ENCODE measurements at regions not wholly inside any gene's neighbourhood (a gene's known extent, or its start where the extent isn't known, plus 50 kb on each side); places are given as distances from the start of the nearest gene placed in this dataset.
A peak's percentile ranks its signal among the peaks of the same experiment; 100 is the strongest.
"Not testable (repeated sequence)": the region's sequence is repeated elsewhere in the genome, so short reads cannot be mapped to it uniquely, and the experiment has no call there.

DNA sequence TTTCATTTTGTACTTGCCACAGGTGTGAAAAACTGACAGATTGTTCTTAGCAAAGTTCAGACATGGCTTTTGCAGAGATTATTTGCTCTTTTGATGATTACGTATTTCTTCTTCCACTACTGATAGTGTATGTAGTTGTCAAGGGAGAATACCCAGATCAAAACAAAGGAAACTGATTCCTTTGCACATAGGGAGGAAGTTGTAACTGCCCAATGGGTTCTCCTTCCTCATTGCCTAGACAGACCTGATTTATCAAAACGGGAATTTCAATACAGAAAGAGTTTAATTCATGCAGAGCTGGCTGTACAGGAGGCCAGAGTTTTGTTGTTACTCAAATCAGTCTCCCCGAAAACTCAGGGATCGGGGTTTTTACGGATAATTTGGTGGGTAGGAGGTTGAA, 214.7 kb downstream of the BCAS1 start:
- H3K9me3 Mint-ChIP-seq, result no peaks in the 10 kb centered on the region
- no peaks in the 10 kb centered on the region for H3K27me3 Mint-ChIP-seq
- no peak for DNase-seq
- no peak overlapping the region for H3K4me3 Mint-ChIP-seq
- no peaks in the 10 kb centered on the region for H3K36me3 Mint-ChIP-seq (ENCODE audit: low read depth)
- no peak overlapping the region for H3K27ac Mint-ChIP-seq
- peaks cover 33% of the 10 kb centered on the region for H3K4me1 Mint-ChIP-seq (ENCODE audit: low read depth)

DNA sequence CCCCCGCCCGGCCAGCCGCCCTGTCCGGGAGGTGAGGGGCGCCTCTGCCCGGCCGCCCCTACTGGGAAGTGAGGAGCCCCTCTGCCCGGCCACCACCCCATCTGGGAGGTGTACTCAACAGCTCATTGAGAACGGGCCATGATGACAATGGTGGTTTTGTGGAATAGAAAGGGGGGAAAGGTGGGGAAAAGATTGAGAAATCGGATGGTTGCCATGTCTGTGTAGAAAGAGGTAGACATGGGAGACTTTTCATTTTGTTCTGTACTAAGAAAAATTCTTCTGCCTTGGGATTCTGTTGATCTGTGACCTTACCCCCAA, 215.8 kb downstream of the BCAS1 start:
- H3K4me3 Mint-ChIP-seq; H3K9me3 Mint-ChIP-seq; H3K27me3 Mint-ChIP-seq; DNase-seq; H3K36me3 Mint-ChIP-seq (ENCODE audit: low read depth); H3K27ac Mint-ChIP-seq: not testable (repeated sequence)
- peaks cover 37% of the 10 kb centered on the region for H3K4me1 Mint-ChIP-seq (ENCODE audit: low read depth)

DNA sequence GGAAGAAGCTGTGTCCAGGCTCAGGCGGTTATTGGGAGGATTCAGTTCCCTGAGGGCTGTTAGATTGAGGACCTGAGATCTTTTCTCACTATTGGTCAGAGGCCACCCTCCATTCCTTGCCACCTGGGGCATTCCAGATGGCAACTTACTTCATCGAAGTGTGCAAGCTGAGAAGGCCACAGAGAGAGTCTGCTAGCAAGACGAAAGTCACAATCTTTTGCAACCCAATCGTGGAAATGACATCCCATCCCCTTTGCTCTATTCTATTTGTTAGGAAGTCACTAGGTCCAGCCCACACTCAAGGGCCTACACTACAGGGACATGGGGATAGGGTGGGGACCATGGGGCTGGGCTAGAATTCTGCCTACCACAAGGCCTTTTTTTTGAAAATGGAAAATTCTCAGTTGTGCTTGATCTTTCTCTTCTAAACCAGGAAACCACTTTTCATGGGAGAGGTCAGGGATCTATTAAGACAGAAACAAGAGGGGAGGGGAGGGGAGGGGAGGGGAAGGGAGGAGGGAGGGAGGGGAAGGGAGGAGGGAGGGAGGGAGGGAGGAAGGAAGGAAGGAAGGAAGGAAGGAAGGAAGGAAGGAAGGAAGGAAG, 217.2 kb downstream of the BCAS1 start:
- Mint-ChIP-seq H3K4me3 (no peak overlapping the region), H3K27ac (no peak overlapping the region), H3K27me3 (no peaks in the 10 kb centered on the region), H3K36me3 (ENCODE audit: low read depth) (no peaks in the 10 kb centered on the region), H3K9me3 (no peaks in the 10 kb centered on the region), H3K4me1 (ENCODE audit: low read depth) (peaks cover 40% of the 10 kb centered on the region)
- no peak for DNase-seq

DNA sequence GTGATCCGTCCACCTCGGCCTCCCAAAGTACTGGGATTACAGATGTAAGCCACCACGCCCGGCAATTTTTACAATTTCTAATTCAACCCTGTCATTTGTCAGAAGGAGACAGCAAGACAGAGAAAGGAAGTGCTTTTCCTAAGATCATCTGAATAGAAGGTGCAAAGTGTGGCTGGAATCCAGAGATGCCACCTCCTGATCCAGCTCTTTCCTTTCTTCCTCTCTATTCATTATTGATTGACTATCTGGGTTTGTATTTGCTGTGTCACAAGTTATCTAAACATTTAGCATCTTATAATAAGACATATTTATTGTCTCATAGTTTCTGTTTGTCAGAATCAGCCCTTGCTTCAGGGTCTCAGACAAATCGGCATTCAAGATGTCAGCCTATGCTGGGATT, 217.7 kb downstream of the BCAS1 start:
- Mint-ChIP-seq H3K27ac (no peak overlapping the region), H3K36me3 (ENCODE audit: low read depth) (no peaks in the 10 kb centered on the region), H3K4me3 (no peak overlapping the region), H3K27me3 (no peaks in the 10 kb centered on the region), H3K4me1 (ENCODE audit: low read depth) (peaks cover 41% of the 10 kb centered on the region), H3K9me3 (no peaks in the 10 kb centered on the region)
- DNase-seq, result no peak

DNA sequence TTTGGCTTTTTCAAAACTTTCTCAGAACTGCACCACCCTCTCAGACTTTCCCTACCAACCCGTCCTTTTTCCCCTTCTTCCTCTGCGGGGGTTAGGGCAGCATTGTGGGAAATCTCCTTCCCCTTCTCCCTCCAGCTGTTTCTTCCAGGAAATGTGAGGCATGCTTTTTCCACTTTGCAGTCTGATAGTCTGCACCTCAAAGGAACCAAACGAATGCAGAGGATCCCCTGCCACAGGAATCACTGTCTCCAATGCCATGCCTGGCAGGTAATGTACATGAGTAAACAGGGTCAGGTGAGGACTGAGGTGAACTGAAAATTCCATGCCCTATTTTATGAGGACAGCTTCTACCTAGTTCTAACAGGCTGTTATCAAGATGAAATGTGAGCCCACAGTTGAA, 218.4 kb downstream of the BCAS1 start:
- Mint-ChIP-seq H3K4me1 (ENCODE audit: low read depth) (peaks cover 42% of the 10 kb centered on the region), H3K4me3 (no peak overlapping the region), H3K27me3 (no peaks in the 10 kb centered on the region), H3K27ac (no peak overlapping the region), H3K9me3 (no peaks in the 10 kb centered on the region), H3K36me3 (ENCODE audit: low read depth) (no peaks in the 10 kb centered on the region)
- DNase-seq, result no peak

DNA sequence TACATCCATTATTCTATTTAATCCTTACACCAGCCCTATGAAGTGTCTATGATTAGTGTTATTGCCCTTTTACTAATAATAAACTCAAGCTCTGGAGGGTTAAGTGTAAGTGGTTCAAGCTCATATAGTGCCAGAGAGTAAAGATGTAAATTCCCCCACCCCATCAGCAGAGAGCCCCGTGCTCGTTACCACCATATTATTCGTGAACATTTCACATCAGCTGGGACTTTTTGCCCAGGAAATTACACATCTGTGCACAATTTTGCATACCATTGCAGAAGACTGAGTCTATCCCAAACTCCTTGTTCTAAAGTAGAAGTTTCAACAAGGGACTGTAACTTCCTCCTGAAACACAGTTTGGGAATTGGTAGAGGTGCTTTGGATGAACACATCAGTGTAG, 220.1 kb downstream of the BCAS1 start:
- Mint-ChIP-seq H3K9me3 (no peaks in the 10 kb centered on the region), H3K4me3 (no peak overlapping the region), H3K27ac (no peak overlapping the region), H3K27me3 (no peaks in the 10 kb centered on the region), H3K36me3 (ENCODE audit: low read depth) (no peaks in the 10 kb centered on the region), H3K4me1 (ENCODE audit: low read depth) (peaks cover 42% of the 10 kb centered on the region)
- DNase-seq, result no peak

DNA sequence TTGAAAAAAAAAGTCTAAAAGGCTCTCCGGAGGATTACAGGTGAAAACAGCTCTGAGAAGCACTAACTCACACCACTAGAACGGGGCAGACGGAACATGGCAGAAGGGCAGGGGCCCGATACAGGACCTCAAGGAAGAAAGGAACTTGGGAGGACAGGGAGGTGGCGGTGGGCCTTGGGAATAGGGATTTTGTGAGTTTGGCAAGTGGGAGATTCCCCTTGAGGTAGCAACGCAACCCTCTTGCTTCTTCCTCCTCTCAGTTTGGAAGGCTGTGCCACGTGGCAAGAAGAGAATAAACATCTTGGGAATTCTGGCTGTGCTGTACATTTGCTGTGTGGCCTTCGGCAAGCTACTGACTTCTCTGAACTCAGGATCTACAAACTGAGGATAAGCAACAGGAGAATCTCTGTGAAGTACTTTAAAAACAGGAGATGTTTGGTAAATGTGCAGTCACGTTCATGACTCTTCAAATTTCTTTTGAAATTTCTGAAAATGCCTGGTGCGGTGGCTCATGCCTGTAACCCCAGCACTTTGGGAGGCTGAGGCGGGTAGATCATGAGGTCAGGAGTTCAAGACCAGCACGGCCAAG, 220.8 kb downstream of the BCAS1 start:
- no peak for DNase-seq
- Mint-ChIP-seq H3K36me3 (ENCODE audit: low read depth) (no peaks in the 10 kb centered on the region), H3K4me3 (no peak overlapping the region), H3K27me3 (no peaks in the 10 kb centered on the region), H3K9me3 (no peaks in the 10 kb centered on the region), H3K4me1 (ENCODE audit: low read depth) (peaks cover 47% of the 10 kb centered on the region), H3K27ac (no peak overlapping the region)

DNA sequence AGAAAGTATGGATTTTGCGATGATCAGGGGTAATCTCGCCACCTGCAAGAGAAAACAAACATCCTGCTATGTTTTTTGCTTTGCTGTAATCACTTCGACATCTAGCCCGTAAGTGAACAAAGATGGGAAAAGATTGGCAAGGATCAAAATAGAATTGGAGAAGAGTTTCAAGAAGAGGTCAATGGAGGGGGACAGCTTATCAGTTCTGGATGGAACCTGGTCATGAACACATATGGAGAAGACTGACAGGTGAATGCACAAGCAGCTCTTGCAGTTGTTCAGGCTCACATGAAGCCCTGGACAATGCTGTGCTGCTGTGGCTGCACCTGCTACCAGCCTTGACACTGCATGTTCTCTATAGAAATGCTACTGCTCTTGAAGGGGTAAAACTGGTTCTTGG, 222.1 kb downstream of the BCAS1 start:
- peaks cover 60% of the 10 kb centered on the region for H3K4me1 Mint-ChIP-seq (ENCODE audit: low read depth)
- no peaks in the 10 kb centered on the region for H3K27me3 Mint-ChIP-seq
- no peak overlapping the region for H3K4me3 Mint-ChIP-seq
- no peak overlapping the region for H3K27ac Mint-ChIP-seq
- no peaks in the 10 kb centered on the region for H3K9me3 Mint-ChIP-seq
- no peaks in the 10 kb centered on the region for H3K36me3 Mint-ChIP-seq (ENCODE audit: low read depth)
- no peak for DNase-seq

DNA sequence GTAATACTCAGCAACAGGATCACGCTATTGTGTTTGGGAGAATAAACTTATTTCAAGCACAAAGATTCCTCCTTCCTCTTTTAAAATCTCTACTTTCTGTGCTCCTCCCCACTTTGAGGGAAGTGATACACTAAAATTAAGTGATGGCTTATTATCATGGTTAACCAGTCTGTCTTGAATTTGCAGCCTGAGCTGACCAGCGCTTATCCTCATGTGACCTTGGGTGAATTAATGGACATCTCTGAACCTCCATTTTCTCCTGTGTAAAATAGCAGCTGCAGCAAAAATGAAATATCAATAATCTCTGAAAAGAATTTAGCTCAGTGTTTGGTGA, 222.6 kb downstream of the BCAS1 start:
- Mint-ChIP-seq H3K36me3 (ENCODE audit: low read depth) (no peaks in the 10 kb centered on the region), H3K4me1 (ENCODE audit: low read depth) (peaks cover 65% of the 10 kb centered on the region), H3K4me3 (no peak overlapping the region), H3K27me3 (no peaks in the 10 kb centered on the region), H3K27ac (no peak overlapping the region), H3K9me3 (no peaks in the 10 kb centered on the region)
- no peak for DNase-seq

DNA sequence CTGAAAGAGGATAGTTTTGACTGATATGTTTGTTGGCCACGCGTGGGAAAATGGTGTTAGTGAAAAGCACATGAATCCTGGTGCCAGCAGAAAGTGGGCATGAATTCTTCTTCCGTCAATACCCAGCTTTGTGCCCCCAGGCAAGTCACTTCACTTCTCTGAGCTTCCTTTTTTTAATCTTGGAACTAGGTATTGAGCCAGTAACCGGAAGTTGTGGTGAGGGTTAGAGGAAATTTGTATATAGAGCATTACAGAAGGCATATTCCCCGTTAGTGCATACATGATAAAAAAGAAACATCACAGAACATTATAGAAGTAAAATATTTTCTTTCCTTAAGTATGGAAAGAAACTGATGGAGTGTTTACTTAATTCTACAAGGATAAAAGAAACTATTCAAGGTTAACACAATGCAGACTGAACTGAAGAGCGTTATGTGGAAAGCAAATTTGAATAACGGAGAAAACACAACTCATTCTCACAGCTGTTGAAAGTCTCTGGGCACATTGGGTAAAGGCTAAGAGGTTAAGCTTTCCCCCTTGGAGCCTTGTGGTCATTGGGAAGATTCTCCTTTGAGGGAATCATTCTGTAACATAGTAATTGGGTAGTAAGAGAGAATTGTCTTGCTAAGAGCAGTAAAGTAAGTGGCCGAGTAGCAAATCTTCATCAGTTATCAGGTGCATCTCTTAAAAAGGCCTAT, 223.1 kb downstream of the BCAS1 start:
- no peak for DNase-seq
- no peaks in the 10 kb centered on the region for H3K9me3 Mint-ChIP-seq
- H3K36me3 Mint-ChIP-seq (ENCODE audit: low read depth), result no peaks in the 10 kb centered on the region
- H3K27me3 Mint-ChIP-seq, result no peaks in the 10 kb centered on the region
- peak overlapping the region; percentile 30 for H3K27ac Mint-ChIP-seq
- peak overlapping the region; percentile 37 for H3K4me3 Mint-ChIP-seq
- H3K4me1 Mint-ChIP-seq (ENCODE audit: low read depth), result peaks cover 70% of the 10 kb centered on the region

DNA sequence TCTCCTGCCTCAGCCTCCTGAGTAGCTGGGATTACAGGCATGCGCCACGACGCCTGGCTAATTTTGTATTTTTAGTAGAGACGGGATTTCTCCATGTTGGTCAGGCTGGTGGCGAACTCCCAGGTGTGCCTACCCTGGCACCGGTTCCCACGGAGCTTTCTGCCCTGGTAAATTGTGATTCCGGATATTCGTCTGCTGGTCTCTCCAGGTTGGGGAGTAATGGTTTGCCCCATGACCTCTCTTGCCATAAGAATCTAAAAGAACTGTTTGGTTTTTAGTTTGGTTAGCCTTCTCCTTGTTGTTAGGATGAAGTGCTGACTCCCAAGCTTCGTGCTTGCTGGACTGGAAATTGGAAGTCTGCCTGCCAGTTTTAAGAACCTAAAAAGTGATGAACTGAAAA, 223.8 kb downstream of the BCAS1 start:
- Mint-ChIP-seq H3K36me3 (ENCODE audit: low read depth) (no peaks in the 10 kb centered on the region), H3K4me3 (peak overlapping the region; percentile 37)
- DNase-seq, result no peak

DNA sequence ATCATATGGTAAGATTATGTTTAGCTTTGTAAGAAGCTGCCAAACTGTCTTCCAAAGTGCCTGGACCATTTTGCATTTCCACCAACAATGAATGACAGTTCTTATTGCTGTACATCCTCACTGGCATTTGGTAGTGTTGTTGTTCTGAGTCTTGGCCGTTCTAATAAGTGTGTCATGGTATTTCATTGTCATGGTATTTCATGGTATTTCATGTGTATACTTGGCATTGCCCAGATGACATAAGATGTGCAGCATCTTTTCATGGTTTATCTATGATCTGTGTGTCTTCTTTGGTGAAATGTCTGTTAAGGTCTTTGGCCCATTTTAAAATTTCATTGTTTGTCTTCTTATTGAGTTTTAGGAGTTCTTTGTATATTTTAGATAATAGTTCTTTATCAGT, 224.4 kb downstream of the BCAS1 start:
- DNase-seq, result no peak
- Mint-ChIP-seq H3K9me3 (no peaks in the 10 kb centered on the region), H3K4me1 (ENCODE audit: low read depth) (peaks cover 71% of the 10 kb centered on the region), H3K27me3 (no peaks in the 10 kb centered on the region), H3K36me3 (ENCODE audit: low read depth) (no peaks in the 10 kb centered on the region), H3K4me3 (no peak overlapping the region), H3K27ac (no peak overlapping the region)

More for the DNA sequence above, 223.8 kb downstream of the BCAS1 start:
- H3K9me3 Mint-ChIP-seq, result no peaks in the 10 kb centered on the region
- H3K4me1 Mint-ChIP-seq (ENCODE audit: low read depth), result peaks cover 69% of the 10 kb centered on the region
- H3K27me3 Mint-ChIP-seq, result no peaks in the 10 kb centered on the region
- no peak overlapping the region for H3K27ac Mint-ChIP-seq

DNA sequence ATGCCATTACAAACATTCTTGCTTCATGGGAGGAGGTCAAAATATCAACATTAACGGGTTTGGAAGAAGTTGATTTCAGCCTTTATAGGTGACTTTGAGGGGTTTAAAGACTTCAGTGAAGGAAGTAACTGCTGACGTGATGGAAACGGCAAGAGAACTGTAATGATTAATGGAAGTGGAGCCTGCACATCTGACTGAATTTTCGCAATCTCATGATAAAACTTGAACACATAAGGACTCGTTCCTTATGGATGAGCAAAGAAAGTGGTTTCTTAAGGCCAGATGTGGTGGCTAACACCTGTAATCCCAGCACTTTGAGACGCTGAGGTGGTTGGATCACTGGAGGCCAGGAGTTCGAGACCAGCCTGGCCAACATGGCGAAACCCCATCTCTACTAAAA, 226.1 kb downstream of the BCAS1 start:
- Mint-ChIP-seq H3K4me1 (ENCODE audit: low read depth) (peaks cover 85% of the 10 kb centered on the region), H3K9me3 (no peaks in the 10 kb centered on the region), H3K27ac (no peak overlapping the region), H3K4me3 (no peak overlapping the region), H3K36me3 (ENCODE audit: low read depth) (no peaks in the 10 kb centered on the region), H3K27me3 (no peaks in the 10 kb centered on the region)
- DNase-seq, result no peak

DNA sequence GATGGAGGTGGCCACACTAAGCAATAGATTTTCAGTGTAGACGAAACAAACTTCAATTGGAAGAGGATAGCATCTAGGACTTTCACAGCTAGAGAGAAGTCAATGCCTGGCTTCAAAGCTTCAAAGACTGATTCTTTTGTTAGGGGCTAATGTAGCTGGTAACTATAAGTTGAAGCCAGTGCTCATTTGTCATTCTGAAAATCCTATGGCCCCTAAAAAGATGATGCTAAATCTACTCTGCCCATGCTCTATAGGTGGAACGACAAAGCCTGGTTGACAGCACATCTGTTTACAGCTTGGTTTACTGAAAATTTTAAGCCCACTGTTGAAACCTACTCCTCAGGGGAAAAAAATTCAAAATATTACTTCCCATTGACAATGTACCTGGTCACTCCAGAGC, 226.7 kb downstream of the BCAS1 start:
- Mint-ChIP-seq H3K9me3 (no peaks in the 10 kb centered on the region), H3K36me3 (ENCODE audit: low read depth) (no peaks in the 10 kb centered on the region), H3K27ac (peak overlapping the region; percentile 91), H3K4me1 (ENCODE audit: low read depth) (peaks cover 89% of the 10 kb centered on the region), H3K27me3 (no peaks in the 10 kb centered on the region), H3K4me3 (no peak overlapping the region)
- DNase-seq, result no peak

DNA sequence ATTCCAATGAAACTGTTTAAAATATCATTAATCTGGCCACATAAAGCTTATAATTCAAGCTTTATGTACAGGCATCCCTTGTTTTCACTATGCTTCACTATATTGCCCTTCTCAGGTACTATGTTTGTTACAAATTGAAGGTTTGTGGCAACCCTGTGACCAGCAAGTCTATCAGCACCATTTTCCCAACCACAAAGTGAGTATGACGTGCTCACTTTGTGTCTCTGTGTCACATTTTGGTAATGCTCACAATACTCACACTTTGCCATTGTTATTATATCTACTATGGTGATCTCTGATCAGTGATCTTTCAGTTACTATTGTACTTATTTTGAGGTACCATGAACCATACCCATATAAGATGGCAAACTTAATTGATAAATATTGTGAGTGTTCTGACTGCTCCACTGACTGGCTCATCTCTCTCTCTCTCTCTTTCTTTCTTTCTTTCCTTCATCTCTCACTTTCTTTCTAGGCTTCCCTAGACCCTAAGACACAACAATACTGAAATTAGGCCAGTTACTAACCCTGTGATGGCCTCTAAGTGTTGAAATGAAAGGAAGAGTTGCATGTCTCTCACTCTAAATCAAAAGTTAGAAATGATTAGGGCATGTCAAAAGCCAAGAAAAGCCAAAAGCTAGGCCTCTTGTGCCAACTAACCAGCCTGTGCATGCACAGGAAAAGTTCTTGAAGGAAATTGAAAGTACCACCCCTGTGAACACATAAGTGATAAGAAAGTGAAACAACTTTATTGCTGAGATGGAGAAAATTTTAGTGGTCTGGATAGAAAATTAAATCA, 227.9 kb downstream of the BCAS1 start:
- Mint-ChIP-seq H3K27me3 (no peaks in the 10 kb centered on the region), H3K9me3 (no peaks in the 10 kb centered on the region), H3K4me1 (ENCODE audit: low read depth) (peaks cover 86% of the 10 kb centered on the region), H3K27ac (peak overlapping the region; percentile 91), H3K4me3 (peak overlapping the region; percentile 34), H3K36me3 (ENCODE audit: low read depth) (no peaks in the 10 kb centered on the region)
- DNase-seq, result no peak

All from activated T-cell treated with anti-CD3 and anti-CD28 coated beads, Interleukin-2, amount 50 U/mL, for 24 hours (primary cell).